Left lobe of liver (tissue), 2 donors: ENCODE measurements at regions not wholly inside any gene's neighbourhood (a gene's known extent, or its start where the extent isn't known, plus 50 kb on each side); places are given as distances from the start of the nearest gene placed in this dataset.
"Not testable (repeated sequence)": the region's sequence is repeated elsewhere in the genome, so short reads cannot be mapped to it uniquely, and the experiment has no call there.

Source experiments
- ATAC-seq: fragments of 200-7000 bp; cut with Tn5 transposase; one replicate; pipeline ENCODE4 v1.9.1; 2020; ENCODE audit warnings: mild to moderate bottlenecking, moderate library complexity
- DNase-seq: peaks from one replicate; pipeline ENCODE4 v3.0.0-alpha.2; 2020; ENCODE audit warnings: low spot score
- donor health status: DM: no; HTN: no; CAD: no; lungs with moderate emphysema.
- donor health status: DM: no; HTN: yes; CAD: no.

DNA sequence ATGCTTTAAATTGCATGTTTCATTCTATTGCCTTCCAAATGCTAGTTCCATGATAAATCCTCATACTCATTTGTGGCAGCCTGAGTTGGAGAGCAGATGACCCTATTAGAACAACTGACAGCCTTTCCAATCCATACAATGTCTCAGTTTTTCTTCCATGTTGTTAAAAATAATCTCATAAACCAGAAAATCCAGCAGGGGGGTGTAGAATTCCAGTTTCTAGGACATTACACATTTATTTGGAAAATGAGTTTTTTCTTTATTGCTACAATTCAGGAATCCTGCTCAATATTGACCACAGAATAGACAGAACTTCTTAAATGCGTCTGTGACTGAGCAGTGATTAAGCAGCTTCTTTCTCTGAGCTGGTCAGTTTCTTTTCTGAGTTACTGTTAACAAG lies 174.2 kb upstream of the ATP10A start:
- DNase-seq (no peak), ATAC-seq (no peak)

DNA sequence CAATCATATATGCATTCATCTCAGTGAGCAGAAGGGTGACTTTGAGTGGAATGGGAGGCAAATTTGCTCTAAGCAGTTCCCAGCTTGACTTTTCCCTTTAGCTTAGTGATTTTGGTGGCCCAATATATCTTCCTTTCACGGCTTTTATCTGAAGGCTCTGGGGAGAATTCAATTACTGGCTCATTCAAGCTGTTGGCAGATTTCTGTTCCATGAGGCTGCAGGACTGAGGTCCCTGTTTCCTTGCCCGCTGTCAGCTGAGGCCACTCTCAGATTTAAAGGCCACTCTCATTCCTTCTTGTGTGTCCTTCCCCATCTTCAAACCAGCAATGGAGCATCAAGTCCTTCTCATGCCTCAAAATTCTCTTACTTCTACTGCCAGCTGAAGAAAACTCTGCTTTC lies 170.4 kb upstream of the ATP10A start:
- ATAC-seq (no peak), DNase-seq (peak; percentile 3)

DNA sequence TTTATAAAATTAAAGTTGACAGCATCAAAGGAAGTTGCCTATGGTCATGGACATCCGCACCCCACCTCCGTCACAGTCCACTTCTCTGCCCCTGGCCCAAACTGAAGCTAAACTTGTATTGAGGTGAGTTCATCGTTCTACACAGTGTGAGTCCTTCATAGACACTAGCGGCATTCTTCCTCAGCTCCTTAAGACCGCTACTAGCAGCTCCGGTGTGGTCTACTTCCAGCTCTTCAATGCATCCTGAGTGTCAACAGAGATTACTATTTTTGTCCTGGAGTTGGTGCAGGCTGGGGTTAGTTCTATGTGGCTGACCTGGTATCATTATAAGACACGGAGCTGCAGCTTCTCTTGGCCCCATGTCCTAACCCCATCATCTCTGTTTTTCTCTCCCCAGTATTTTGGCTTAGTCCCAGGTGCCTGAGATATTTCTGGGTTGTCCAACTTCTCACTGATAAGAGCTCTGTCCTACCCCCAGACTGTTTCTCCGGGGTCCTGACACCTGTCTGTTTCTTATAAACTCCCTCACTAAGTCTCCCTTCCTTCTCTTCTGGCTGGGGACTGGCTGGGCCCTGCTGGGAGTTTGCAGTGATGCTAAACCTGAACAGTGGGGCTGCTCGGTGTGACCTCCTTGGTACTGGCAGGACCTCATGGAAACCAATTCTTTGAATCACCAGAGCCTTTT lies 169.2 kb upstream of the ATP10A start:
- DNase-seq: peak; percentile 4
- ATAC-seq: no peak

DNA sequence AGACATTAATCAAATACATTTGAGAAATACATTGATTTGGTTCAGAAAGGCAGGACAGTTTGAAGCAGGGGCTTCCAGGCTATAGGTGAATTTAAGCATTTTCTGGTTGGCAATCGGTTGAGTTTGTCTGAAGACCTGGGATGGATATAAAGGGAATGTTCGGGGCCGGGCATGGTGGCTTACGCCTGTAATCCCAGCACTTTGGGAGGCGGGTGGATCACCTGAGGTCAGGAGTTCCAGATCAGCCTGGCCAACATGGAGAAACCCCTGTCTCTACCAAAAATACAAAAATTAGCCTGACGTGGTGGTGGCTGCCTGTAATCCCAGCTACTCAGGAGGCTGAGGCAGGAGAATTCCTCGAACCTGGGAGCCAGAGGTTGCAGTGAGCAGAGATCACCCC lies 166.5 kb upstream of the ATP10A start:
- not testable (repeated sequence) for ATAC-seq

DNA sequence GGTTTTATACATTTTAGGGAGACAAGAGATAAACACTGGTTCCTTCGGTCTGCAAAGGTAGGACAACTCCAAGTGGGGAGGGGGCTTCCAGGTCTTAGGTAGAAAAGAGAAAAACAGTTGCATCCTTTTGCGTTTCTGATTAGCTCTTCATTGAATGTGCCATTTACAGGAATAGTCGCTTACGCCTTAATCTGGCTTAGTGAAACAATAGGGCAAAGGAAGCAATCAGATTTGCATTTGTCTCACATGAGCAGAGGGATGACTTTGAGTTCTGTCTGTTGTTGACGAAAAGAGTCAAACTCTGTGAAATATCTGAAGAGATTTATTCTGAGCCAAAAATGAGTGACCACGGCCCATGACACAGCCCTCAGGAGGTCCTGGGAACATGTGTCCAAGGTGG lies 166.0 kb upstream of the ATP10A start:
- no peak for DNase-seq
- no peak for ATAC-seq

More for the DNA sequence above, 166.5 kb upstream of the ATP10A start:
- peak; percentile 18 for DNase-seq

DNA sequence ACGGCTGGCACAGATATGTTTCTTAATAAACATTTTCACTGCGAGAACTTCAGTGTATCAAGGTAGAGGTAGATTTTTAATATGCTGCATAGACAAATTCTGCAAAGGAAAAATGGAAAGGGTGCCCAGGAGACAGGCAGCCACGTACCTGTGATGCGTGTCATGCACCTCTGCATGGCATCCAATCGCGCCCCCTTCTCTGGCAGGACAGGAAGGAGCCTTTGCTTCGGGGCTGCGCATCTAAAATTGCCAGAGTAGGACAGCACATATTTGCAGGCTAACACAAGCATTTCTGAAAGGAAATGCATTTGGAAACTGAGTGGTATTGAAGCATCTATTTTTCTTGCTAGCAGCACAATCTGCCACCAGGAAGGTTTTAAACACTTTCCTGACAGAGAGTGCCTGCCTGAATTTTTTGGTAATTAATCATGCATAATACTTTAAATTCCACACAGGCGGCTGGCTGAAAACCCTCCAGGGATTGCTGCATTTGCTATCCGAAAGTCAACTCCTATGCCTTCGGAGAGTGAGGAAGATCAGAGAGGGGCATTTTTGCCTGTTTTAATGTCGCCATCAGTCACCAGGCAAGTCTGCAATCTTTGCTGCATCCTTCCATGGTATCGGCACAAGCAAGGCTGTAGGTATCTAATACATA lies 165.1 kb upstream of the ATP10A start:
- DNase-seq (peak; percentile 12), ATAC-seq (no peak)

DNA sequence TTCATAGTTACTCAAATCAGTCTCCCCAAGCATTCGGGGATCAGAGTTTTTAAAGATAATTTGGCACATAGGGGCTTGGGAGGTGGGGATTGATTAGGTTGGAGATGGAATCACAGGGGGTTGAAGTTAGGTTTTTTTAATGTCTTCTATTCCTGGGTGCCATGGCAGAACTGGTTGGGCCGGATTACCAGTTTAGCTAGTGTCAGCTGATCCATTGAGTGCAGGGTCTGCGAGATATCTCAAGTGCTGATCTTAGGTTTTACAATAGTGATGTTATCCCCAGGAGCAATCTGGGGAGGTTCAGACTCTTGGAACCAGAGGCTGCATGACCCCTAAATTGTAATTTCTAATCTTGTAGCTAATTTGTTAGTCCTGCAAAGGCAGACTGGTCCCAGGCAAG lies 163.5 kb upstream of the ATP10A start:
- ATAC-seq, DNase-seq: not testable (repeated sequence)

DNA sequence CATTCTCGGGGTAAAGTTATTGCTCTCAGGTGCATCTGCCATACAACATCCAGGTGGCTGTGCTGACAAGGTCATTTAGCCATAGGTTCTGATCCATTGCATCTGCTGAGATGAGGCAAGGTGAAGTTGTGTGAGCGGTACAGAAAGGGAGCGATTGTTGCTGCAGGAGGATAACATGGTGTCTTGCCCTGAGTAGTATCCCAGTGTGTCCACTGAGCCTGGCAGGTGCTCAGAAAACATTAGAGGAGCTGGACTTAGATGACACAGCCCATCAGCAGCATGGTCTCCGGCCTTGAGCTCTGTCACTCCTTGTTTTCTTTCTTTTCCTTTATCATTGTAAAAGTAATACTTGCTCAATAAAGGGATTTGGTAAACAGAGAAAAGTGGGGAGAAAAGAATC lies 161.1 kb upstream of the ATP10A start:
- DNase-seq: peak; percentile 11
- no peak for ATAC-seq

DNA sequence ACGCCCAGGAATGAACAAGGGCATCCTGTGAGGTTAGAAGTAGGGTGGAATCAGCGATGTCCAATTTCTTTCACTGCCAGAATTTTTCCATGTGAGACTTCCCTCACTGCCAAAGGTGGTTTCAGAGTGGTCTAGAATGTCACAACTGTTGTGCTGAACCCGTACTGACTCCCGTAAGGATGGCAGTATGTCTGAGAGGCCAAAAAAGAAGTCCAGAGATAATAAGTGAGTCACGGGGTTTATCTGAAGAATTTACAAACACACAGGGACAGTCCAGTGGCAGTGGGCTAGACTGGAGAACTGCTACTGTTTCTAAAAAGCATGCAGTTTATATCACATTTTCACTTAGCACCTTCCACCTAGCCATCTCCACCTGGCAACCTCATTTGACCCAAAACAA lies 160.6 kb upstream of the ATP10A start:
- DNase-seq: no peak

DNA sequence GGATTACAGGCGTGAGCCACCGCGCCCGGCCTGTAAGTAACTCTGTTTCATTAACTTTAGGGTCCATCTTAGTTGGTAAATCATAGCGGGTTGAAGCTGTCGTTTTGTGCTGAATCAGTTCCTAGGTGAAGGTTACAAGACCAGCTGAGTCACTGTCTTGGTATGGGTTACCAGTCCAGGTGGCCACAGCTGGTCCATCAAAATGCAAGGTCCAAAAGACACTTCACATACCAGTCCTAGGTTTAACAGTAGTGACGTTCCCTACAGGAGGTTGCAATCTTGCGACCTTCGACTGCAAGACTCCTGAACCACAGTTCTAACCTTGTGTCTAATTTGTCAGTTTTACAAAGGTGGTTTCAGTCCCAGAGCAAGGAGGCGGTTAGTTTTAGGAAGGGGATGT lies 160.1 kb upstream of the ATP10A start:
- DNase-seq (peak; percentile 12), ATAC-seq (no peak)

More for the DNA sequence above, 160.6 kb upstream of the ATP10A start:
- ATAC-seq: no peak

DNA sequence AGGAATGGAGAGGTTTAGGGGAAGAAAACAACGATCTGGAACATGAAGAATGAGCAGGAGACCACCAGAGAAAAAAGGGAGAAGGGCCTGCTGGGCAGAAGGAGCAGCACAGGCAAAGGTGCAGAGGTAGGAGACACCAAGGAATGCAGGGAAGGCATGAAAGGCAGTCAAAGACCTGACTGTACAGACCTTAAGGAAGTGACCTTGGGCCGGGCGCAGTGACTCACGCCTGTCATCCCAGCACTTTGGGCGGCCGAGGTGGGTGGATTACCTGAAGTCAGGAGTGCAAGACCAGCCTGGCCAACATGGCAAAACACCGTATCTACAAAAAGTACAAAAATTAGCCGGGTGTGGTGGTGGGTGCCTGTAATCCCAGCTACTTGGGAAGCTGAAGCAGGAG lies 157.7 kb upstream of the ATP10A start:
- ATAC-seq: no peak

DNA sequence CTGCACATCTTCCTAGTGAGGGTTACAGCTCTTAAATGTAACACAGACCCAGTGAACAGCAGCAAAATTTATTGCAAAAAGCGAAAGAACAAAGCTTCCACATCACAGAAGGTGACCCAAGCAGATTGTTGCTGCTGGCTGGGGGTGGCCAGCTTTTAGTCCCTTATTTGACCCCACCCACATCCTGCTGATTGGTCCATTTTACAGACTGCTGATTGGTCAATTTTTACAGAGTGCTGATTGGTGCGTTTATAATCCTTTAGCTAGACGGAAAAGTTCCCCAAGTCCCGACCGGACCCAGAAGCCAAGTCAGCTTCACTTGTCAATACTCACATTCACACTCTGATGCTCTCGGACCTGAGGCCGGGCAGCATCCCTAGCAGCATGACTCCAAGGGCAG lies 154.5 kb upstream of the ATP10A start:
- ATAC-seq (no peak), DNase-seq (no peak)

More for the DNA sequence above, 157.7 kb upstream of the ATP10A start:
- DNase-seq: peak; percentile 10

DNA sequence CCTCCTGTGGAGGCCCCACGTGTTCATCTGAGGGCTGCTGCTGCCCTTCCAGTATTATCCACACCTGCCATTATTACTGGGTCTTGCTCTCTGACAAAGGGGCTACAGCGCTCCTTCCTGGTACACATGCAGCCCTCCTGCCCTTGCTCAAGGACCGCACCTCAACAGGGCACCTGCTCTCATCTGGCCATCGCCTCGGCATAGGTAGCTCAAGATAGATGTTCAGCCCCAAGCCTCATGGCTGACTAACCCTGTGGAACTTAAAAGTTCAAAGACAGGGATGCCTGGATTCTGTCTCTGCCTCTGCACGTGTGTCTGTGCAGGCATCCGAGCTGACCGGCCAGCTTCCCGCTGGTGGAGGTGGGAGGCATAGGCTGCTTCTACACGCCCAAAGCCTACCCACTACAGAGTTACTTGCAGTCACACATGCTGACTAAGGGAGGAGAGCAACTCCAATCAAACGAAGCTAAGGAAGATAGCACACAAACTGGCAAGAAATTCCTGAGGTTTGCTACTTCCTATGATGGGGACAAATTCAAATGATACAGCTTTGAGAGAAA lies 152.5 kb upstream of the ATP10A start:
- no peak for ATAC-seq
- DNase-seq: no peak

DNA sequence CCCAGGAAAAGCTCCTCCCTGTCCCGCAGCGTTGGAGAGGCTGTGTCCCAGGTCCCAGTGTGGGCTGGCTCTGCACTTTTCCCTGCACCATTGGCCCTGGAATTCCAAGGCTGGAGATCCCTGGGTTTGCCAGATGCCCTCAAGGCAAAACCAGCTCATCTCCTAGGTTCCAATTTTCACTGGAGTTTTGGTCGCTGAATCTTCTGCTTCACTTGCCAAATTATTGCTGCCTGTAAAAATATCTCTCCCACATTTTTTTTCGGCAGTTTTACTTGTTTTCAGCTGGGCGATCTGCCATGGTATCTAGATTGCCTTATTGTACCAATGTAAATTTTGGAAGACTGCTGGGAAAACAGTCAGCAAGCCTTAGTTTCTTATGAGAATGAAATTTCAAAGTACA lies 150.9 kb upstream of the ATP10A start:
- no peak for ATAC-seq
- no peak for DNase-seq

DNA sequence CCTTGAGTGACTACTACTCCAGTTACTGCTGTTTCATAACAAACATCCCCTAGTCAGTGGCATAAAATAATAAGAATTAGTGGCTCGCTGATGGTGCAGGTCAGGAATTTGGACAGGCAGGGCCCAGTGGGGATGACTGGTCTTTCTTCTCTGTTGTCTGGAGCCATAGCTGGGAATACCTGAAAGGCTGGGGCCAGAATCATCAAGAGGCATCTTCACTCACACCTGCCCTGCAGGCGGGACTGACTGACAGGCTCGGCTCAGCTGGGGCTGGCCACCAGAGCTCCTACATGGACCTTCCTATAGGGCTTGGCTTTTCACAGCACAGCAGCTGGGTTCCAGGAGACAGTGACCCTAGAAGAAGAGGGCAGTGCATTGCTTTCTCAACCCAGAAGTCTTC lies 148.8 kb upstream of the ATP10A start:
- ATAC-seq (no peak), DNase-seq (peak; percentile 18)

DNA sequence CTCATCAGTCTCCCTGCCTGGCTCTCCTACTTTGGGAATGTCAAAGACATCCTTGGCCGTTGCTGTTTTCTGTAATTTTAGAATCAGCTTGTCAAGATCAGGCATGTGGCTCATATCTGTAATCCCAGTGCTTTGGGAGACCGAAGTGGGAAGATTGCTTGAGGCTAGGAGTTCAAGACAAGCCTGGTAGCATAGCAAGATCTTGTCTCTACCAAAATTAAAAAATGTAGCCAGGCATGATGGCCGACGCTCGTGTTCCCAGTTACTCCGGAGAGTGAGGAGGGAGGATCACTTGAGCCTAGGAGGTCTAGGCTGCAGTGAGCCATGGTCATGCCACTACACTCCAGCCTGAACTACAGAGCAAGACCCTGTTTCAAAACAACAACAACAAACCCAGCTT lies 144.0 kb upstream of the ATP10A start:
- ATAC-seq (no peak), DNase-seq (no peak)

DNA sequence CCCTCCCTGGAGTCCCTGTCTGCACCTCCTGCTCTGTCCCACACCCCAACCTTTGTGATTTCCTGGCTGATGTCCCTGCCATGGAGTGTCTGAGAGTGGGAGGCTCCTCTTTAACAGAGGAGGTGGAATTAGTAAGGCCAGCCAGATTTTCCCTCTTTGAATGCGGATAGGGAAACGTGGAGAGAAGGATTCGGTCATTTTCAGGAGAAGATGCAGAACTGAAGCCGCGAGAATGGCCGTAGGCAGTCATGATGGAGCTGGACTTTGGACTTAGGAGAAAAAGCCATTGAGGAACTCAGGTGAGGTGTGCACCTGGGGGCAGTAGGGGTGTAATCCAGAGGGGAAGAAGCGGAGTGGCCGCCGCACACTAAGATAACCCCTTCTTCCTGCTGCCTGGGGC lies 138.1 kb upstream of the ATP10A start:
- no peak for ATAC-seq
- DNase-seq: no peak

DNA sequence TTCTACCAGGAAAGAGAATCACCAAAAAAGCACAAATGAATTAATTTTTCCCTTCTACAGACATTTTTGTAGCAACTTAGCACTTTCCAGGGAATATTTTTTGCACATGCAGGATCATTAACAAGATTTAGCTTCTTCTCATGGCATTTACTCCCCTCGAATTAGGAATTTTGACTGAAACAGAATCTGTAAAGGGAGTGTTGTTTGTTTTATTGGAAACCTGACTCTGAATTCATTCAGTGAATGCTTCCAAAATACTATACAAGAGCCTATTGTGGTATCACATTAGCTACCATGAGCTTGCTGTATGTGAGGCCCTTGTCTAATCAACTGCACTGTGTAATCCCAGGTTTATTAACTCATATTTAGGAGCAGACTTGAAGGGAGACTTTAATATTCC lies 130.4 kb upstream of the ATP10A start:
- no peak for DNase-seq
- ATAC-seq: no peak

DNA sequence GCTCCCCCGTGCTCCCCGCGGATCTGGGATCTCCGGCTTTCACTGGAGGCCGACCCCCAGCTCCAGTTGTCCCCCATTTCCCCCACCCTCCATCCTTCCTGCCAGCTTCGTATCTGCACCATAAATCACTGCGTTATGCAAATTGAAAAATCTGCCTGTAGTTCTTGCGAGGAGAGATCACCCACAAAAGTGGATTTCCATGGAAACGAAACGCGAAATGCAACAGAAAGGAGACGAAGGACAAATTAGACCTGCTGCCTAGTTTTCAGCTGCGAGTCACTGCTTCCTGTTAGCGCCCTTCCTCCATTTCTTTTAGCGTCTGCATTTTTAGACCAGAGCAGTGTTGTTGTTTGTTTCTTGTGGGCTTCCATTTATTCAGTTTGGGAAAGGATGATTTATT lies 127.1 kb upstream of the ATP10A start:
- DNase-seq (no peak), ATAC-seq (no peak)

DNA sequence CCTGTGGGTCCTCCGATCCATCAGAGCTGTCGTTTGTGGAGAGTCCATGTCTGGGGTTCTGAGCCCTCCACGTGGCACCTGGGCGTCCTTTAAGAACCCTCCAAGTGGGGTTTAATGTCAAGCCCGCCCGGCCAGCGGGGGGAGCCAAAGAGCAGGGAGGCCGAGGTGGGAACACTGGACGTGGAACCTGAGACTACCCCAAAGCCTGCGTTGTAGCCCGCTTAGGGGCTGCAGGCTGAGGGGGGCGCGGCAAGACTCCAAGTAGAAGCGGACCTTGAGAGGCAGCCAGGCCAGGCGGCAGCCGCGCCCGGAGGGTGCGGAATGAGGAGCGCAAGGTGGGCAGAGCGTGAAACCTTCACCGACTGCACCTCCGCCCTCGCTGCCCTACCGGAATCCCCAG lies 126.2 kb upstream of the ATP10A start:
- no peak for ATAC-seq

DNA sequence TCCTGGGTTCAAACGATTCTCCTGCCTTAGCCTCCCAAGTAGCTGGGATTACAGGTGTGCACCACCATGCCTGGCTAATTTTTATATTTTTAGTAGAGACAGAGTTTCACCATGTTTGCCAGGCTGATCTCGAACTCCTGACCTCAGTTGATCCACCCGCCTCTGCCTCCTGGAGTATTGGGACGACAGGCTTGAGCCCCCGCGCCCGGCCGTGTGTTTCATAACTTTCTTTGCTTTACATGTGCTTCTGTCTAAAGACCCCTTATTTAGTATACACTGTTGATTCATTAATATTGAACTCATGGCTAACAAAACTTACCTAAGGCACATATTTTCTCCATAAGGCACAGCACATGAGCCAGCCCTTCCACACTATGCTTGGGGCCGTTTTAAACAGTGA lies 125.6 kb upstream of the ATP10A start:
- DNase-seq, ATAC-seq: not testable (repeated sequence)

More for the DNA sequence above, 126.2 kb upstream of the ATP10A start:
- no peak for DNase-seq

DNA sequence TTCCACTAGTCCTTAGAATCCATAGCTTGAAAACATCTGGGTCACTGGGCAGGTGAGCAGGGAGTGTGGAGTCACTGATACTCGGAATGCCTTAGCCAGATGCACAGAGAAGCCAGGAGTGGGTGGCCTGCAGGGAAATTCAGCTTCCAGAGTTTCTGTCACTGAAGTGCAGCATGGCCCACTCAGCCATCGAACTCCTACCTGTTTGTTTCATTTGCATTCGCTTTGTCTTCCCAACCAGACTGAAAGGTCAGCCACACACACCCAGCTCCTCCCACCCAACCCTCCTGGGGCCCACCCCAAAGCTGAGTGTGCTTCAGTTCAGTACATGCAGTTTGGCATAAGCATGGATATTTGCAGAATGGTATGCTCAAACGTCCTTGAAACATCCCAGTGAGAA lies 124.5 kb upstream of the ATP10A start:
- DNase-seq (no peak), ATAC-seq (no peak)
